GM19043 (cell line): ENCODE measurements at regions not wholly inside any gene's neighbourhood (a gene's known extent, or its start where the extent isn't known, plus 50 kb on each side); places are given as distances from the start of the nearest gene placed in this dataset.

Experiments
- ATAC-seq: cut with Tn5 transposase; IDR thresholded peaks from one replicate; pipeline ENCODE4 v1.9.1; 2021; ENCODE audit warnings: low read depth; ENCODE audit not compliant: unreplicated experiment

DNA sequence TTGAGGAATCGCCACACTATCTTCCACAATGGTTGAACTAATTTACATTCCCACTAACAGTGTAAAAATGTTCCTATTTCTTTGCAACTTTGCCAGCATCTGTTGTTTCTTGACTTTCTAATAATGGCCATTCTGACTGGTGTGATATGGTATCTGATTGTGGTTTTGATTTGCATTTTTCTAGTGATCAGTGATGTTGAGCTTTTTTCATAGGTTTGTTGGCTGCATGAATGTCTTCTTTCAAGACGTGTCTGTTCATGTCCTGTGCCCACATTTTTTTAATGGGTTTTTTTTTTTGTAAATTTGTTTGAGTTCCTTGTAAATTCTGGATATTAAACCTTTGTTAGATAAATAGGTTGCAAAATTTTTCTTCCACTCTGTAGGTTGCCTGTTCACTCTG, 615.9 kb downstream of the SEMA5A start:
- ATAC-seq, result no peak

GRCh38 chr5:8934455-8934854, 611.4 kb downstream of the SEMA5A start:
- no peak for ATAC-seq

- no peak for ATAC-seq
Measured at GRCh38 chr5:8940934-8941333, 604.9 kb downstream of the SEMA5A start.

DNA sequence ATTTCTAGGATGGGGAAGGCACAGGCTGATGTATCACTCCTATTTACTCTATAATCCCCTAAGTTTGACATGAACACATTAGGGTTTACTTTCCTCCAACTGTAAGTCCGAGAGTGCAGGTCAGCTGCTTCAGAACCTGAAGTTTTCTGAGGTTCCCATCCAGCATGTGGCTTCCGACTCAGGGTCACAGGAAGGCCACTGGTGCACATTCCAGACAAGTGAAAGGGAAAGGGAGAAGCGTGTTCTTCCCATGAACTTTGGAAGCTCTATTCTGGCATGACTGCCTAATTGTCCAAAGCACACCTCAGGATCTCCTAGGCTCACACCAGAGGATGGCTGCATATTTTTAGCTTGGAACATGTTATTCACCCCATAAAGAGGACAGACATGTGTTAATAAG, 602.6 kb downstream of the SEMA5A start:
- ATAC-seq, result no peak

- ATAC-seq, result no peak
Measured at GRCh38 chr5:8944005-8944404, 601.9 kb downstream of the SEMA5A start.

DNA sequence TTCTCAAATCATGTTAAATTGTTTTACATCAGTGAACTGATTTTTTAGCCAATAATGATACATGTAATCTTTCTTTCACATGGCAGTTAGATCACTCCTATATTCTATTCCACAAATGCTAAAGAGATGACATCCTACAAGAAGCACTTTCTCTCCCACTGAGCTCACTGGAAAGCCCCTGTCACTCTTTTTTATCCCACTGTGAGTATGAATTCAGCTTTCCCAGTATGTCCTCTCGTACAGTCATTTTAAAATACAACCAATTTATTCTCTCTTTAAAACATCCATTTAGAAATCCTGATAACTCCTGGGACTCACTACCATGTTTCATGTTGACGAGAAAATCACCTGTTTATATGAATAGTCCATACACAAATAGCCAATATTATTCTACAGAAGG, 599.9 kb downstream of the SEMA5A start:
- ATAC-seq, result no peak

GRCh38 chr5:8949908-8950307, 596.0 kb downstream of the SEMA5A start:
- peak; percentile 89 for ATAC-seq

GRCh38 chr5:8952147-8952546, 593.7 kb downstream of the SEMA5A start:
- no peak for ATAC-seq

DNA sequence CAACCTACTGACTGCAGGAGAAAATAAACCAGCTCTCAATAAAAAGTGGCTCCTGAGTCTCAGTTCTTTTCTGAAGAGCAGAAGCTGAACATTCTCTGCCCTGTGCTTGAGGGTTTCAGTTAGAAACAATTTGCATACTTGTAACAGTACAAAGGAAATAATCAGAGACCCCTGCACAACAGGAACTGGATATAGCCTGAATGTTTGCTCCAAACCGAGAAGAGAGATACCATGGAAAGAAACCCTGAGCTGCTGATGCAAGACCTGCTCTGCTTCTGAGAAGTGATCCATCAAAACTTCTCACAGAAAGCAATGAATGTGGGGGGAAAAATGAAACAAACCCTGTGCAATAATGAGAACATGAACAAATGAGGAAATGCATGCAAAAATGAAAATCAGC, 592.9 kb downstream of the SEMA5A start:
- no peak for ATAC-seq

- no peak for ATAC-seq
Measured at GRCh38 chr5:8953911-8954438, 591.9 kb downstream of the SEMA5A start.

DNA sequence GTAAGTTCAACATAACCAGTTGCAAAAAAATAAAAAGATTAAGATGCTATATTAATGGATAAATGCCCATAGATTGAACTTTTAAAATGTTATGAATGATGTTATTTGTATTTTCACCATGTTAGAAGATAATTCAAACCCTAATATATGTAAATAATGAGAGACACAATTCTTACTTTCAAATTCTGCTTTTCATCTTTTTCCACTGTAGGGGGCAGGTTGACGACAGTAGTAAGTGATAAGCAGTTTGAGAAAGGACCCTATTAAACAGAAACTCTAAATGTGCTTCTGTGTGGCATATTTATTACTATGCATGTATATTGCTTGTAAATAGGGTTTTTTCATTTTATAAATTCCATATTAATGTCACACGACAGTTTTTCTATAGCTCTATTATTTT, 591.1 kb downstream of the SEMA5A start:
- ATAC-seq, result no peak

GRCh38 chr5:8956659-8957058, 589.2 kb downstream of the SEMA5A start:
- no peak for ATAC-seq

DNA sequence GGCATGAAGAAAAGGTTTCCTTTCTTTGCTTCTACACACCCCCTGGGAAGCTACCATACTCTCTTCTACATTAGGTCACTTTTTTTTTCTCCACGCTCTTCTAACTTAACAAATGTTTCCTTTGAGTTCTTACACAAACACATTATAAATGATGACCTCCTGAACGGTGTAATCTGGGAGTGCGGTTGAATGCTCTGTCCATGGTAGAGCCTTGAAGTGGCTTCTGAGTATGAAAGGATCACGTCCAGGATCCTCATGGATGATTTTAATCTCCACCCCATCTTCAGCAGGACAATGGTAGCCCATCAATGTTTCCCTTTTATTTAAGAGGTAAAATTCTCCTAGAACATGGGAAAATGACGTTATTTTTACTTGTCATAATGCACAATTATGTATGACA, 587.3 kb downstream of the SEMA5A start:
- ATAC-seq, result no peak

GRCh38 chr5:8961219-8961618, 584.7 kb downstream of the SEMA5A start:
- ATAC-seq, result no peak

GRCh38 chr5:8961956-8962355, 583.9 kb downstream of the SEMA5A start:
- ATAC-seq, result no peak

DNA sequence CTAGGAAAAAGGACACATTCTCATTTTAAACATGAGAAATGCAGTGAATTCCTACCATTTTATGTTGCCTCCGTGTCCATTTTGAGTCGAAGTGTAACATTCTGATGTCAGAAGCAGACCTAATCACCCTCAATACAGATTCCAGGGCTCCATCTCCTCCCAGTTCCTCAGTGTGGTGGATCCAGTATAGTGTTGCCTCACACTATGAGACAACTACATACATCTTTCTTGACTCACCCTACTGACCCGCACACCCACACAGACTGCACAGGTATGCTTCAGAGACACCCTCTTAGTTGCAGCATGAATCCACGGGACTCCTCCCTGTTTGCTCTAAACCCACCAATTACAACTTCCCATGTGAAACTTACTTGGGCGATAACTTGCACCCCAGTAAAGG, 564.9 kb downstream of the SEMA5A start:
- ATAC-seq, result no peak

DNA sequence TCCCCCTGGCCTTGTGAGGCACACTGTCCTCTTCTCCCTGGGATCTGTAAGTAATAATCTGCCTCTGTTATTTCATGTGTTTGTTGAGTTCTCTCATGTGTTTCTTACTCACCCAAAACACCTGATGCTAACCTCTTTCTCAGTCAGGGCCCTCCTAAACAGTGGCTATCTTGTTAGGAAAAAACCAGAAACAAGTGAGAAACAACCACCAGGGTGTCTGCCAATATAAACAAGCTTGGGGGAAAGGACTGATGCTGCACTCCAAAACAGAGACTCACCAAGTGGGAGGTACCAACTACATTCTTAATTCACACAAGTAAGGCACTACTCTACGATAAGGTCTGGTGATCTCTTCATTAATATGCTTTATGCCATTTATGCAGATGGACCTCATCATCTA, 564.4 kb downstream of the SEMA5A start:
- ATAC-seq, result no peak

DNA sequence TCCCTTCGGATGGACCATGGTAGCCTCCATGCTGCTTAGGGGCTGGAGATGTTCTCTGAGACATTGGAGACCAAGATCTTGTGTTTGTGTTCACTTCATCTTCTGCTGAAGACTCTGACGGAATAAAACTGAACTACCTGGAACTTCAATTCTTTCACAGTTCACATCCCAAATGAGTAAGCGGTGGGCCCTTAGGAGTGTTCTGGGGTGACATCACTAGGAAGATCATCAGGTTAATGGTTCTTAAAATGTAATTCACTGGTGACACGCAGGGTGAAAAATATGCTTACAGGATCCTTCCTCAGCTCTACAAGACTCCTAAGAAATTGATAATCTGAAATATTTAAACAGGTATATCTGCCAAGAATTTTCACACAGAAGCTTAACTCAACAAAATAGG, 561.5 kb downstream of the SEMA5A start:
- ATAC-seq, result no peak
